Ascending aorta (tissue), 2 donors: ENCODE measurements at regions not wholly inside any gene's neighbourhood (a gene's known extent, or its start where the extent isn't known, plus 50 kb on each side); places are given as distances from the start of the nearest gene placed in this dataset.

Experiments used
- DNase-seq, 2 donors: peaks; one replicate each; pipeline ENCODE4 v3.0.0-alpha.2; 2019; ENCODE audit warnings: low spot score in 2 of 2
- H3K27ac ChIP-seq, 2 donors: fragments of 200-600 bp; sonication (generic); one replicate each; pipeline ENCODE4 v1.5.1; 2016 to 2017; ENCODE audit warnings: mild to moderate bottlenecking in 1 of 2
- H3K27me3 ChIP-seq: fragments of 200-600 bp; sonication (generic); one replicate; pipeline ENCODE4 v1.5.1; 2017
- H3K36me3 ChIP-seq, 2 donors: fragments of 200-600 bp; sonication (generic); one replicate each; pipeline ENCODE4 v1.5.1; 2016
- H3K4me1 ChIP-seq, 2 donors: fragments of 200-600 bp; sonication (generic); one replicate each; pipeline ENCODE4 v1.5.1; 2016 to 2017; ENCODE audit warnings: mild to moderate bottlenecking in 1 of 2
- H3K4me3 ChIP-seq, 2 donors: fragments of 200-600 bp; sonication (generic); one replicate each; pipeline ENCODE4 v1.5.1; 2016 to 2017; ENCODE audit warnings: mild to moderate bottlenecking in 1 of 2
- H3K9me3 ChIP-seq, 2 donors: fragments of 200-600 bp; sonication (generic); one replicate each; pipeline ENCODE4 v1.5.1; 2016
- CTCF ChIP-seq, 3 experiments: fragments of 200-600 bp in 2 of 3; fragments of 450-650 bp in 1 of 3; sonication (generic) in 2 of 3; IDR thresholded peaks; one replicate each; pipeline ENCODE4 v1.5.1; 2016 to 2019; ENCODE audit warnings: antibody characterized with exemption in 3 of 3, mild to moderate bottlenecking in 1 of 3, moderate library complexity in 1 of 3
- intact Hi-C: fragments of 100-400 bp; cut with DNase I; formaldehyde crosslinking; loops from one replicate; pipeline ENCODE4 v1.15.1; 2023

GRCh38 chr5:117947836-117948235, 1040.5 kb downstream of the DTWD2 start:
- Histone ChIP-seq H3K27me3 (no peaks in the 10 kb centered on the region), H3K36me3 (no peaks in the 10 kb centered on the region), H3K27ac (no peak overlapping the region), H3K4me3 (no peak overlapping the region), H3K4me1 (no peaks in the 10 kb centered on the region), H3K9me3 (no peaks in the 10 kb centered on the region)
- intact Hi-C loops, result no loop called here
- no peak for TF ChIP-seq CTCF (IDR thresholded peaks at IDR 0.05)
- no peak for DNase-seq

- no peaks in the 10 kb centered on the region for H3K27me3 ChIP-seq
- intact Hi-C loops, result no loop called here
- DNase-seq, result no peak
- H3K4me1 ChIP-seq, result no peaks in the 10 kb centered on the region
- H3K36me3 ChIP-seq, result no peaks in the 10 kb centered on the region
- no peak for TF ChIP-seq CTCF (IDR thresholded peaks at IDR 0.05)
- H3K4me3 ChIP-seq, result no peak overlapping the region
- no peaks in the 10 kb centered on the region for H3K9me3 ChIP-seq
- H3K27ac ChIP-seq, result no peak overlapping the region
Measured at GRCh38 chr5:117947121-117947520, 1041.2 kb downstream of the DTWD2 start.

- Histone ChIP-seq H3K36me3 (no peaks in the 10 kb centered on the region), H3K27ac (no peak overlapping the region), H3K27me3 (no peaks in the 10 kb centered on the region), H3K4me3 (no peak overlapping the region), H3K9me3 (no peaks in the 10 kb centered on the region), H3K4me1 (no peaks in the 10 kb centered on the region)
- intact Hi-C loops, result no loop called here
- no peak for DNase-seq
- no peak for TF ChIP-seq CTCF (IDR thresholded peaks at IDR 0.05)
Measured at GRCh38 chr5:117945258-117945657, 1043.1 kb downstream of the DTWD2 start.

GRCh38 chr5:117943541-117943940, 1044.8 kb downstream of the DTWD2 start:
- DNase-seq, result no peak
- intact Hi-C loops, result no loop called here
- TF ChIP-seq CTCF (IDR thresholded peaks at IDR 0.05), result no peak

GRCh38 chr5:117942861-117943519, 1045.4 kb downstream of the DTWD2 start:
- Histone ChIP-seq H3K36me3 (no peaks in the 10 kb centered on the region), H3K4me1 (no peaks in the 10 kb centered on the region), H3K27me3 (no peaks in the 10 kb centered on the region), H3K27ac (no peak overlapping the region), H3K4me3 (no peak overlapping the region), H3K9me3 (no peaks in the 10 kb centered on the region)
- TF ChIP-seq CTCF (IDR thresholded peaks at IDR 0.05), result no peak
- DNase-seq, result no peak
- intact Hi-C loops, result no loop called here

More at GRCh38 chr5:117943541-117943940, 1044.8 kb downstream of the DTWD2 start:
- no peaks in the 10 kb centered on the region for H3K9me3 ChIP-seq
- no peak overlapping the region for H3K4me3 ChIP-seq
- H3K27me3 ChIP-seq, result no peaks in the 10 kb centered on the region
- H3K4me1 ChIP-seq, result no peaks in the 10 kb centered on the region
- H3K36me3 ChIP-seq, result no peaks in the 10 kb centered on the region
- H3K27ac ChIP-seq, result no peak overlapping the region

GRCh38 chr5:117893211-117893610, 1095.1 kb downstream of the DTWD2 start:
- no peak for TF ChIP-seq CTCF (IDR thresholded peaks at IDR 0.05)
- no peak for DNase-seq
- intact Hi-C loops, result no loop called here
- H3K4me1 ChIP-seq, result no peaks in the 10 kb centered on the region
- no peaks in the 10 kb centered on the region for H3K36me3 ChIP-seq
- H3K27me3 ChIP-seq, result no peaks in the 10 kb centered on the region
- H3K4me3 ChIP-seq, result no peak overlapping the region
- H3K27ac ChIP-seq, result no peak overlapping the region
- H3K9me3 ChIP-seq, result no peaks in the 10 kb centered on the region
